ENCODE measurements at regions not wholly inside any gene's neighbourhood (a gene's known extent, or its start where the extent isn't known, plus 50 kb on each side); places are given as distances from the start of the nearest gene placed in this dataset.
A peak's percentile ranks its signal among the peaks of the same experiment; 100 is the strongest.

GRCh38 chr1:55374801-55375616, 159.8 kb upstream of the USP24 start:
- intact Hi-C loops (cut with DNase I) = loop anchor here (5.0 kb wide), 2 partner anchors 347 to 1207 kb away; no protein-coding TSS in a partner anchor
- Histone ChIP-seq H3K36me3 (no peaks in the 10 kb centered on the region), H3K9me3 (no peaks in the 10 kb centered on the region), H3K4me1 (peaks cover 0 to 15% (median 9%) of the 10 kb centered on the region in 4 donors), H3K4me3 (no peak overlapping the region), H3K27me3 (no peaks in the 10 kb centered on the region), H3K27ac (replicated peaks in 1 of 4) (peak overlapping the region; percentile 3 to 57 (median 44))
- DNase-seq (ENCODE audit: extremely low spot score) = peak; percentile 91
- peak in 1 of 2 donors; percentile 17 for TF ChIP-seq POLR2AphosphoS5 (IDR thresholded peaks at IDR 0.05)
- no peak for TF ChIP-seq CTCF (IDR thresholded peaks at IDR 0.05)
- 86% methylated on average over 14 of the region's 14 CpGs for WGBS

DNA sequence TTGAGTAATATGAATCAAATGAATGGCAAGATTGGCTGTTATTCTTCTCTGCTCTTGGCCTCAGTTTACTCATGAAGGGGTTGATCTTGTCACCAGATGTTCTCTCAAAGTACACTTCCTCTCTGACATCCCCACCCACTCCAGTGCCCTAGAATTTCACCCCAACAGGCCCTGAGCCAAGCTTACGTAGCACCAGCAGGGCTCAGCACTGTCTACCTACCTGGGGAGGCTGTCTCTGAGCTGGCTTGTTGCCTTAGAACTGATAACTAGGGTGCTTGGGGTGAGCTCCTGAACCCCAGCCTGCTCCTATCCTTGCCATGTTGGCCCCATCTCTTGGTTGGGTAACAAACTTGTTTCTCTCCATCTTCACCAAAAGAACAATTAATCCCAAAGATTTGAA, 159.1 kb upstream of the USP24 start:
- no peaks in the 10 kb centered on the region for H3K27me3 ChIP-seq
- TF ChIP-seq POLR2AphosphoS5 (IDR thresholded peaks at IDR 0.05) (no peak), CTCF (IDR thresholded peaks at IDR 0.05) (no peak), POLR2A (IDR thresholded peaks at IDR 0.05; ENCODE audit: low read depth) (no peak)
- H3K9me3 ChIP-seq = no peaks in the 10 kb centered on the region
- intact Hi-C loops (cut with DNase I) = no loop called here
- peaks cover 0 to 15% (median 9%) of the 10 kb centered on the region in 4 donors for H3K4me1 ChIP-seq
- DNase-seq (ENCODE audit: extremely low spot score) = peak; percentile 62
- no peaks in the 10 kb centered on the region for H3K36me3 ChIP-seq
- no peak overlapping the region for H3K4me3 ChIP-seq
- peak overlapping the region in 2 of 4 donors; percentile 33 to 37 for H3K27ac ChIP-seq (replicated peaks in 1 of 4)
- 100% methylated on average over 1 of the region's 1 CpG for WGBS

GRCh38 chr1:55369474-55369873, 154.3 kb upstream of the USP24 start:
- H3K4me1 ChIP-seq = no peaks in the 10 kb centered on the region
- no peak for TF ChIP-seq POLR2AphosphoS5 (IDR thresholded peaks at IDR 0.05)
- TF ChIP-seq CTCF (IDR thresholded peaks at IDR 0.05) = no peak
- TF ChIP-seq POLR2A (IDR thresholded peaks at IDR 0.05; ENCODE audit: low read depth) = no peak
- no peak for TF ChIP-seq EP300 (IDR thresholded peaks at IDR 0.05)
- H3K27ac ChIP-seq (replicated peaks in 1 of 4) = no peak overlapping the region
- H3K36me3 ChIP-seq = no peaks in the 10 kb centered on the region
- DNase-seq (ENCODE audit: extremely low spot score) = peak; percentile 55
- WGBS = 93% methylated on average over 6 of the region's 6 CpGs
- H3K9me3 ChIP-seq = peaks cover 0 to 6% (median 0%) of the 10 kb centered on the region in 4 donors
- intact Hi-C loops (cut with DNase I) = no loop called here
- H3K4me3 ChIP-seq = no peak overlapping the region
- H3K27me3 ChIP-seq = no peaks in the 10 kb centered on the region

- H3K27me3 ChIP-seq = no peaks in the 10 kb centered on the region
- H3K4me1 ChIP-seq = no peaks in the 10 kb centered on the region
- DNase-seq (ENCODE audit: extremely low spot score) = peak; percentile 55
- 85% methylated on average over 3 of the region's 3 CpGs for WGBS
- H3K9me3 ChIP-seq = peaks cover 0 to 6% (median 0%) of the 10 kb centered on the region in 4 donors
- H3K4me3 ChIP-seq = no peak overlapping the region
- intact Hi-C loops (cut with DNase I) = no loop called here
- no peak overlapping the region for H3K27ac ChIP-seq (replicated peaks in 1 of 4)
- H3K36me3 ChIP-seq = no peaks in the 10 kb centered on the region
- TF ChIP-seq POLR2A (IDR thresholded peaks at IDR 0.05; ENCODE audit: low read depth) (no peak), POLR2AphosphoS5 (IDR thresholded peaks at IDR 0.05) (no peak), EP300 (IDR thresholded peaks at IDR 0.05) (no peak), CTCF (IDR thresholded peaks at IDR 0.05) (no peak)
Observed at GRCh38 chr1:55368698-55369097, 153.5 kb upstream of the USP24 start.
